NCI-H146 (cell line): ENCODE measurements at regions not wholly inside any gene's neighbourhood (a gene's known extent, or its start where the extent isn't known, plus 50 kb on each side); places are given as distances from the start of the nearest gene placed in this dataset.

ENCODE experiments used
- DNase-seq: peaks from one replicate; lab custom pipeline; 2025; lab: John Stamatoyannopoulos, UW

GRCh38 chr6:114793428-114793827 lies 450.6 kb upstream of the HS3ST5 start:
- DNase-seq: no peak

DNA sequence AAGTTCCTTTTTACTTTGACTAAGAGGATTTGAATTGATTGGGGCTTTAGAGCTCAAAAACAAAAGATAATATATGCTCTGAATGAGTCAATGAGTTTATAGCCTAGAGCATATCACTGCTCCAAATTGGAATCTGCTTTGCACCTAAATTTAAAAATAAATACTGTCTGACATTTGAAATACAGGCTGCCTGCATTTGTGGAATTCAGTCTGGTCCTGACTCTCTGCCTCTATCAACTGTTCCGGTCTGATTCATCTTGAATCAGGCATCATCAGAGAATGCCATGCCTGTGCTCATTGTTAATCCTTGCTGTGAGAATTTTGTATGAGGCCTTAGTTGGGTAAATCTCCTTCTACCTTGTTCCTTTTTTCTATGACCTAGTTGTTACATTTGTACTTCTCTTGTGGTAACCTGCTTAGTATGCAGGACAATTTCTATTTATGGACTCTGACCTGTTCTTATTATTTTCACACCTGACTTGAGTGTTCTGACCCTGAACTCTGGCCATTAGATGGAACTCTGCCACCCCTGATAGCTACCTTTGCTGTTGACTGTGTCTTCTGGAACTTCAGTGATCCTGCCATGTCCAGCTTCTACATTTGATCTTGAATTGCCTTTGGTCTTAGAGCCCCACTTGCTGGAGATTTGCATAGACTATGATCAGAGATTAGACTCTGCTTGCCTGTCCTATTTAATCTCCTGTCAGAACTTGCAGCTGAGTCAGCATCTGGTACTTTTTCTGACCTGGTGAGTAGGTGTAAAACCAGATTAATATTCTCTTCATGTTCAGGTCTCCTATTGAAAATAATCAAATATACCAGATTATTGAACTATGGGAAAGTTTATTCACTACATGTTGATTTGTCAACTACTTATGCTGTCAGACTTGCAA lies 442.7 kb upstream of the HS3ST5 start:
- no peak for DNase-seq

- DNase-seq: no peak
Observed at GRCh38 chr6:114783783-114784182, 441.0 kb upstream of the HS3ST5 start.

DNA sequence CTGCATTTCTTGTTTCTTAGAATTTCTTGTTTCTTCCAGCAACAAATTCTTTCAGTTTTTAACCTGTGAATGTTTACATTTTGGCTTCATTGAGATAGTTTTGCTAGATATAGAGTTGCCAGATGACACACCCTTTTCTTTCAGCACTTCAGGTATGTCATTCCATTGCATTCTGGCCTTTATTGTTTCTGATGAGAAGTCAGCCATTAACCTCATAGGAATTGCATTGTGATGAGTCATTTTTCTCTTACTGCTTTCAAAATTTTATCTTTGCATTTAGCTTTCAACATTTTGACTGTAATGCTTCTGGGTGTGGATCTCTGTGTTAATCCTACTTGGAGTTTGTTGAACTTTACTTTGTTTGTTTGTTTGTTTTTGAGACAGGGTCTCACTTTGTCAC lies 440.3 kb upstream of the HS3ST5 start:
- DNase-seq: no peak

DNA sequence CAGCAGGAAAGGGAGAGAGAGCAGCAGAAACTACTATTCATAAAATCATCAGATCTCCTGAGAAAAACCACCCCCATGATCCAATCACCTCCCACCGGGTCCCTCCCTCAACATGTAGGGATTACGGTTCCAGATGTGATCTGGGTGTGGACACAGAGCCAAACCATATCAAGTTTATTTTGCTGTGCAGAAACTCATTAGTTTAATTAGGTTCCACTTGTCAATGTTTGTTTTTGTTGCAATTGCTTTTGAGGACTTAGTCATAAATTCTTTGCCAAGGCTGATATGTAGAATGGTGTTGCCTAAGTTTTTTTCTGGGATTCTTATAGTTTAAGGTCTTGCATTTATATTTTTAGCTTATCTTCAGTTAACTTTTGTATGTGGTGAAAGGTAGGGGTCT lies 422.0 kb upstream of the HS3ST5 start:
- DNase-seq: no peak

DNA sequence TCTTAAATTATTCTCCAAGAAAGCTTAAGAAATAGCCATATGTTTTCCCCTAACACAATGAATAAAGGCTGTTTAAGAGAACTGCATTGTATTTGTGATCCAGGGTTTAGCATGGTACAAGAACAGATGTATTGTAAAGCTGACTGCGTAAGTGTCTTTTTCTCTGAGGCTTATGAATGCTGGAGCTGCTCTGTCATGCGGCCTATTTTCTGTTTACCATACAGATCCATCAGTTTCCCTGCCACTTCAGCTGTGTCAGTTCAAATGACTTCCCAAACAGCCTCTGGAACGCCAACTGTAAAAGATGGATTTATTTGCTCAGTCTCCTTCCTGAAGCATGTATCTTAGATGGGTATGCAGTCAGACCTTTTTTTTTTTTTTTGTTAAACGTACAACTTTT lies 419.3 kb upstream of the HS3ST5 start:
- DNase-seq: no peak

- DNase-seq: peak; percentile 42
Observed at GRCh38 chr6:114747995-114748625, 405.3 kb upstream of the HS3ST5 start.

DNA sequence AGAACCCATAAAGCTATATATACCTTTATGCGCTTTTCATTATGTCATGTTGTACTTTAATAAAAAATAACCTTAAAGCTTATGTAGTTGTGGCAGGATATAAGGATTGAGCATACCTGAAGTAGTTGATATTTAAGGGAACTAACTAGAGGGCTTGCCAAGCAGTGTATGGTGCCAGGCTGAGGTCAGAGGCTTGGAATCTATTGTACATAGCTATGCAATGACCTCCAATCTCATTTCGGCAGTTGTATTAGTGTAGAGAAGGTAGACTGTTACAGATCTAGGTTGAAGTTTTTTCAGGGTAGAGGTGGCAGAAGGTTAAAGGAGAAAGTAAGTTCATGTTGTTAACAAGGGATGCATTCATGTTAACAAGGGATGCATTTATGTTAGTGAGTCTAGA lies 397.7 kb upstream of the HS3ST5 start:
- no peak for DNase-seq

DNA sequence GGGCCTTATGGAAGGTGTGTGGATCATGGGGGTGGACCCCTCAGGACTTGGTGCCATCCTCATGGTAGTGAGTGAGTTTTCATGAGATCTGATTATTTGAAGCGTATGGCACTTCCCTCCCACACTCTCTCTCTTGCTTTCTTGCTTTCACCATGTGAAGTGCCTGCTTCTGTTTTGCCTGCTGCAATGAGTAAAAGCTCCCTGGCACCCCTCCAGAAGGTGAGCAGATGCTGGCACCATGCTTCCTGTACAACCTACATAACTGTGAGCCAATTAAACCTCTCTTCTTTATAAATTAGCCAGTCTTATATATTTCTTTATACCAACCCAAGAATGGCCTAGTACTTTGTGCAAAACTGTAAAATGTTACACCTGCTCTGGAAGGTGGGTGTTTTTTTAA lies 396.8 kb upstream of the HS3ST5 start:
- no peak for DNase-seq

- DNase-seq: no peak
Observed at GRCh38 chr6:114735025-114735735, 392.4 kb upstream of the HS3ST5 start.

DNA sequence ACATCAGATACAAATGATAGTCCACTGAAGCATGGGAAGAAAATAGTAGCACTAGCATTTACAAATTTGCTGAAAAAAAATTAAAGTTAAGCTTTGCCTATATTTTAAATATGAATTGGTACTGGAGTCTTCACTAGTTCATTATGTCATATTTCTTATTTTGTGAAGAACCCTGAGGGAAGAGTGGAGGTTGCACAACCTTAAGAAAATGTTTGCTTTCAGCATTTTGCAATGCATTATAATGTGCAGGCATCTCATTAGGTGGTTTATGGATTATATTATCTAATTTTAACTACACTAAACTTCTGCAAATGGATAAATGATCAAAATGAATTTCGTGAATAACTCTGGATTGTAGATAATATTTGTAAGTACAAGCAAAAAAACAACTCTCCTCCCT lies 390.8 kb upstream of the HS3ST5 start:
- no peak for DNase-seq

DNA sequence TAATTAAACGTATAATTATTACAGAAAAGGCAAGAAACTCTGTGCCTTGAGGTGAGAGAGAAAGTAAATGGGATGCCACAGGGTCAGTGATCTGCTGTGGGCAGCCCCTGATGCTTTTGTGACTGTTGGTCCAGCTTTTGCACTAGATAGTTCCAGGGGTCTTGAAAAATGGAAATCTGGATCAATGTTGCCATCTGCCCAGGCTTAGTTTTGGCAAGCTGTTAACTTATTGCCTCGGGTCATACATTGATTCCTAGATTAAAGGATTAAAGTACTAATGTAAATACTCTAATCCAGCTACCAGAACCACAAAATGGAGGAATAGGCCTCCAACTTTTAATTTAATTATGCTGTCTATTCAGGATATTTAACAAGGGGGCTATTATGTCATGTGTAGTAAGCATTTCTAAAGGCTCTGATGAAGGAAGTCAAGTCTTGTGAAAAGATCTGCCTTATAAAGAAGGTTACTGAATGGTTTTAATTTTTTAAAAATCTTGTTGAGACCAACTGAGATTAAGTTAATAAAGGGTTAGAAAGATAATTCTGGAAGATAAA lies 376.0 kb upstream of the HS3ST5 start:
- no peak for DNase-seq

DNA sequence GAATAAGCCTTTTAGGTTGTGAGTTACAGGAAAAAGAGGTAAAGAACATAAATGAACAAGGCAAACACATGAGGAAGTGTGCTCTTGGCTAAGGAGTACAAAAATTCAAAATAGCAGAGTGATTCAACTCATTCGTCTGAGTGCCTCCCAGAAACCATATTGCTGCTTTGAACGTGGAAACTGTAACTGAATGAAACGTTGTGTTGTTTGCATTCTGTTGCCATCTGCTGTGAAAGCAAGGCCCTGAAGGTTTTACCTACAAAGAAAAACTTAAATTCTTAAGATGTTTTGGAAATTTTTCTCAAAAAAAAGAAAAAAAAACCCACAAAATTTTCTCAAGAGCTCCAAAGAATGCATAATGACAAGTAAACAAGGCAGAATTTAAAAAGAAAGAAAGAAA lies 375.4 kb upstream of the HS3ST5 start:
- no peak for DNase-seq

- DNase-seq: no peak
Observed at GRCh38 chr6:114714836-114715507, 372.1 kb upstream of the HS3ST5 start.

GRCh38 chr6:114713690-114714089 lies 370.9 kb upstream of the HS3ST5 start:
- no peak for DNase-seq

DNA sequence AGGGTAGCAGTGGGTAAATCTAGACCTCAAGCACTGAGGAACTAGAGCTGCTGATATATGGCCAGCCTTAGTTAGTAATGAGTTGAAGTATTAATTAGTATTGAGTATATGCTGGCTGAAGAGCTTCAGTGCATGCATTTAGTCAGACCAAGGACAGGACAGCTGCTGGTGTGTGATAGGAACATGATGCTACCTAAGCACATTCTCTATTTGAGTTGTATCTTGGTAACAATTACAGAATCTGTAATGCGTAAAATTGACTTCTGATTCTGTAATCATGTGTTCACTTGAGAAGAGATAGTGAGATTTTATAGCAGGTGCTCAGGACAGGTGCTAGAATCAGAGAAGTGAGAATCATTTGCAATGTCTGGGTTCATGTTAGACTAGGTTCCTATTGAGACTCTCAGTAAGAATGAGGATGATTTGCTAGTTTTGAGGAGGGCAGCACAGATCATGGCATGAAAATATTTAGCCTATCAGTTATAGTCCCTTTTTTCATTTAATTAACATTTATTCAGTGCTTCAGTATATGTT lies 369.4 kb upstream of the HS3ST5 start:
- peak; percentile 5 for DNase-seq

DNA sequence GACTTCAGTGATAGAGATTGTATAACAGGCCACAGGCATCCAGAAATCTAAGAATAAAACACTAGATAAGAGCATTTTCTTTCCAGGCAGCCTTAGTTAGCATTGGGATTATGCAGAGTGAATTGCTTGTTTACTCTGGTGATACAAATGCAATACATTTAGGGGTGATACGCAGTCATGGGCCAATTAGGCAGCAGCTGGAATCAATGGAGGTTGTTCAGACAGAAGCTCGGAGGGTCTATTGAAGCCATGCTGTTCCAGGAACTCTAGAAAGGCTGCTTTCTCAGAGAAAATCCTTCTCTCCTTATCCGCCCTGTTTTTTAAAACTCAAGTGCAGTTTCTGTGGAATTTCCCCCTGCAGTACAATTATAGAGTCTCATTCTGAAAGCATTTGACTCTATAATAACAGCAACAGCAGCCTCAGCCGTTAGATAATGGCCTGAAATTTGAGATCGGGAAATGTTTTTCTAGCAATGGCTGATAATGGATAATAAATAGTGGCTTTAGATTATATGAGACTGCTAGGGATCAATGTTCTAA lies 364.3 kb upstream of the HS3ST5 start:
- DNase-seq: peak; percentile 55

- no peak for DNase-seq
Observed at GRCh38 chr6:114690625-114691024, 347.8 kb upstream of the HS3ST5 start.

GRCh38 chr6:114659513-114659912 lies 316.7 kb upstream of the HS3ST5 start:
- no peak for DNase-seq

- no peak for DNase-seq
Observed at GRCh38 chr6:114651611-114652010, 308.8 kb upstream of the HS3ST5 start.

DNA sequence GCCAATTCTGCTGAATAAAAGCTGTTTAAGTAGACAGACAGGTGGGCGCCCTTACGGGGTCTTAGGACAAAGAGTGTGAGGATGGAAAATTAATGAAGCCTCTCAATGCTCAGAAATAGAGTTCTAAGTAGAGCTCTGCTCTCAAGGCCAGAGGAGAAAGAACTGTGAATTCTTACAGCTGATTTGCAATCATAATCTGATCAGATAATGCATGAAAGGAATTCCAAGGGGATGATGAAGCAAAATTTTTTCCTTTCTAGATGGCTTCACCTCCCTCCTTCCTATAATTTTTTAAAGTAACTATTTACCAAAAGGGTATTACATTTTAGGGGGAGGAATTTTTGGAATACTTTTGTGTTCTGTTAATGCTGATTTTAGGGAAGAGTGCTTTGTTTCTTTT lies 308.1 kb upstream of the HS3ST5 start:
- no peak for DNase-seq

DNA sequence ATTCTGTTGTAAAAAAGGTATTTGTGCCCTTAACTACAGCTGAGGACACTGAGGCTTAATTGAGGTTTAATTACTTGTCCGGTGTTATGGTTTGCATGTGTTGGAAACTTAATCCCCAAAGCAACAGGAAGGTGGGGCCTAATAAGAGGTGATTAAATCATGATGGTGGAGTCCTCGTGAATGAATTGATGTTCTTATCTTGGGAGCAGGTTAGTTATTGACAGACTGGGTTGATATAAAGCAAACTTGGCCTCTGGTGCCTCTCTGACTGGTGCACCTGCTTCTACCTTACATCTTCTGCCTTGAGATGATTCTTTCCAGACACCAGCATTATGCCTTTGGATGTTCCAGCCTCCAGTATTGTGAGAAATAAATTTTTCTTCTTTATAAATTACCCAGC lies 306.5 kb upstream of the HS3ST5 start:
- DNase-seq: no peak
